Hematopoietic multipotent progenitor cell treated with erythropoietin and hydrocortisone succinate and interleukin-3 and kit ligand, for 17 days (in vitro differentiated cells): ENCODE measurements at regions not wholly inside any gene's neighbourhood (a gene's known extent, or its start where the extent isn't known, plus 50 kb on each side); places are given as distances from the start of the nearest gene placed in this dataset.

ENCODE experiments used
- DNase-seq: peaks from one replicate; pipeline ENCODE4 v3.0.0-alpha.2; 2015; ENCODE audit warnings: low spot score

GRCh38 chr6:164294047-164294784 is 879.7 kb downstream of the QKI start:
- DNase-seq, result no peak

DNA sequence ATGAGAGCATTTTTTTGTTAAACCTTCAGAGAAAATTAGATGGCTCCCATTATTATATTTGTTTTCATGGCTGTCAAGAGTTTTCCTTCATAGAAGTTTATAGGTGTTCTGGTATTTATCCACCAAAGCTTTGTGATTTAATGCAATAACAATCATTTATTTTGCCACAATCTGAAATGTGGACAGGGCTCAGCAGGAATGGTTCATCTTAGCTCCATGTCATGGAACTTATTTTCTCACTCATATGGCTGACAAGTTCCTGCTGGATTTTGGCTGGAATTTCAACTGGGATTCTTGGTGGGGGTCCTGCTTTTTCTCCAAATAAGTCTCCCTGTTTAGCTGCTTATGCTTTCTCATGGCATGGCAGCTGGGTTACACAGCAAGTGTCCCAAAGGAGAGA is 876.7 kb downstream of the QKI start:
- DNase-seq, result no peak

DNA sequence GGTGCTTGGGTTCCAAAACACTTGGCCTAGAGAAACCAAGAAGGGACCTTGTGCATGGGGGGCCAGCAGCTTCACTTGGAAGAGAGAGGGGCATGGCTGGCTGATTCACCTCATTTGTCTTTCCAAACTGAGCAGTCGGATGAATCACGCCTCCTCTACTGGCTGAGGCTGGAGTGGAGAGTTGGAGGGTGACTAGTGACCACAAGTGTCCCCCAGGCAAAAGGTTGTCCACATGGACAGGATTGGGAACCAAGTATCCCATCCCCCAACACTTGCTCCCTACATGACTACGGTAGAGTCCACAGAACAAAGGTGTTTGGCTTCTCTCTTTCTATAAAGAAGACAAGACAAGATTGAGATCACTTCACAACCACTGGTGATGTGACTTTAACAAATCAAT is 875.6 kb downstream of the QKI start:
- DNase-seq, result no peak

- no peak for DNase-seq
Measured at GRCh38 chr6:164286011-164286410, 871.5 kb downstream of the QKI start.

DNA sequence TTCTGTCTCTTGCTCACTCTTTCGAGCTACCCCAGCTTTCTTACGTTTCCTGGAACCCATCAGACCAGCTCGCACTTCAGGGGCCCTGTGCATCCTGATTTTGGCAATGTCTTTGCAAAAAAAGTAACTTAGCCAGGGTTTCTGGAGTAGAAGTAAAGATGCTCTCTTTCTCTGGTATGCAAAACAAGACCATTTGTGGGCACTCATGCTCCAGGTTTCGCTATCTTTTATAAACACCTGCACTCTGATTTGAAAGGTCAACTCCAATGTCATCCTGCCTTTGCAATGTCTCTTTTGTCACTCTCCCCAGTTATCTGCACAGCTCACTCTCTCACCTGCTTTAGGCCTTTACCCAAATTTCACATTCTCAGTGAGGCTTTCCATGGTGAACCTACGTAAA is 869.1 kb downstream of the QKI start:
- DNase-seq, result no peak

GRCh38 chr6:164276211-164276610 is 861.7 kb downstream of the QKI start:
- DNase-seq, result no peak

GRCh38 chr6:164275773-164276172 is 861.3 kb downstream of the QKI start:
- no peak for DNase-seq

- no peak for DNase-seq
Measured at GRCh38 chr6:164274493-164274892, 860.0 kb downstream of the QKI start.

DNA sequence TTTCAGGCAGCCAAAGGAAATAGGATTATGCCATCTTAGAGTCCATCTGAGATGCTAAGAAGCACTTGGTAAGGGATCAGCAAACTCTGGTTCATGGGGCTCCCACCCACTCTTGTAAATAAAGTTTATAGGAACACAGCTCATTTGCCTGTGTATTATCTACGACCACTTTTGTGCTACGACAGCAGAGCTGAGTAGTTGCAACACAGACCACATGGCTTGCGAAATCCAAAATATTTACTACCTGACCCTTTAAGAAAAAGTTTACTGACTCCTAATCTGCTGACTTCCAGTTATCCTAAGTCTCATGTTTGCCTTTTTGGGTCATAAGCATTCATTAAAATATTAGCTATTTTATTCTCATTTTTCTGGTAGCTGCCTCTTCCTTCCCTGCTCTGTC is 859.0 kb downstream of the QKI start:
- DNase-seq, result no peak

DNA sequence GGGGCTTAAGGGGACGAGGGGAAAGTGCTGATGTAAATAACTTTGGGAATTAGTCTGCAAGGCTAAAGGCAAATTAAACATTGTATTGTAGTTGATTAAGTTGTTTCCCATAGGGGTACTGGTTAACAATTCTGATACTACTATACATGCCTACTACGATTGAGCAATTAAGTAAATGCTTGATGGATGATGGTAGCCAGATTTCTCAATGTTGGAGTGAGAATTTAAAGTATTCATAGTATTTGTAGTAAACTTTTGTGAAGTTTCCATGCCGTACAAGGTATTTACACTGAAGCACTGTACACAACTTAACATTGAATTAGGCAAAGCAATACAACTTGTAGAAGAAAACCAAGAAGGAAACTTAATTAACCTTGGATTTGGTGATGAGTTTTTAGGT is 852.3 kb downstream of the QKI start:
- no peak for DNase-seq

GRCh38 chr6:164262348-164262747 is 847.8 kb downstream of the QKI start:
- no peak for DNase-seq

- no peak for DNase-seq
Measured at GRCh38 chr6:164258421-164258820, 843.9 kb downstream of the QKI start.

DNA sequence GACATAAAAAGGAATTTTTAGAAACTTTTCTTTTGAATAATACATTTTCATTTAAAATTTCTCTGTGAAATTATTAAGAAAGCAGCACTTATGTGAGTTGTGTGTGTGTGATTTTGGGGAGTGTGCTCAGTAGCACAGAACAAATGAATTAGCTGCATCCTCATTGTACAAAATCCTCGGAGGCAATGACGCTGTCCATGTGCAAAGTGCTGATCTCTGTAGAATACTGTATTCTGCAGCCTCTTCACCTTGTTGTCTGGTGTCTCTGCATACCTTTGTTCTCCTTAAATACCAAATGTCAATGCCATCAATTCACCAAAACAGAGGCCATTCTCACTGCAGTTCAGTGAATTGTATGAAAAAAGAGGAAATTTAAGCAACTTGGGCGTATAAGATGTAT is 838.4 kb downstream of the QKI start:
- no peak for DNase-seq

DNA sequence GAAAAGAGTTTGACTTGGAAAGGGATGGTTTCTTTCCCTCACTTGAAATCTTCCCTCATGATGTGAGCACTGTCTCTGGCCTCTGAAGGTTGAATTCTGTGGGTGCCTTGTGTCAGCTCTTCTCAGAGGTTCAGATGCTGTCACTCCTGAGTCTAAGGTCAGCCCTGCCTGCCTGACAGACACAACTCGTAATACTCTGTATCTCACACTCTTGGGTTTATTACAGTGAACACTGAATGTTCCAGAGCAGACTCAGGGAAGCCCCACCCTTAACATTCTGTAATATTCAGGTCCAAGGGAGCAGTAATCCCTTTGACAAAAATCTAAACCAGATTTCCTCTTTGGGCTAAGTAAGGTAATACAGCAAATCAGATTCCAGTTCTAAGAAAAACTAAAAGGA is 837.8 kb downstream of the QKI start:
- DNase-seq, result no peak

DNA sequence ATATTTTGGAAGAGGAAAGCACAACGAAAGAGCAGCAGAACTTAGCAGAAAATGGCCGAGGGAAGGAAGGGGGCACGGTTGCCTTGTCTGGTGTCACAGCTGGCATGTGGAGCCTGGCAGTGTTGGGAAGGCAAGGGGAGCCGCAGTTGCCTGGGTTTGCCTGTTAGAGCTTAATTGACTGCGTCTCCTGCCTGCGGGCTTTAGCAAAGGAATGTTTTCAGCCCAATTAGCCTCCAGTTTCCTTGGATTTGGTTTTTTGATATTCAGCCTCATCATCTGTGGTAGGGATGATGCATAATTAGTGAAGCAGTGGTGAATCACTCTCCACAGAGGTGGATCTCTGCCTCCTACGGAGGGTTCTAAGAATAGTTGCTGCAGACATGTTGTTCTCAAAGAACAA is 832.6 kb downstream of the QKI start:
- no peak for DNase-seq

DNA sequence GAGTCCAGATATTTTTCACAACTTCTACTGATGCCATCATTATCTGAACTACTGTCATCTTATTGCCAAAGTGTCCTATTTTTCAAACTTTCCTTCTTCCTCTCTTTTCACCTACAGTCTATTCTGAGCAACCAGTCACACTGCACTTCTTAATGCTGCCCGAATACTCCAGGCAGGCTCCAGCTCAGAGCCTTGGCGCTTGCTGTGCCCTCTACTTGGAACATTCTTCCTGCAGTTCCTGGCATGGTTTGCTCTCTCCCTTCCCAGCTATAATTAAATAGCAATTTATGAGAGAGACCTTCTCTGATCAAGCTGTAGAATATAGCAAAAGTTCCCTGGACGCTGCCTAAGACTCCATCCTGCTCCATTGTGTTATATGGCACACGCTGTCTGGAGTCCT is 831.6 kb downstream of the QKI start:
- DNase-seq, result no peak

- no peak for DNase-seq
Measured at GRCh38 chr6:164243949-164244348, 829.4 kb downstream of the QKI start.

- no peak for DNase-seq
Measured at GRCh38 chr6:164243012-164243610, 828.6 kb downstream of the QKI start.

DNA sequence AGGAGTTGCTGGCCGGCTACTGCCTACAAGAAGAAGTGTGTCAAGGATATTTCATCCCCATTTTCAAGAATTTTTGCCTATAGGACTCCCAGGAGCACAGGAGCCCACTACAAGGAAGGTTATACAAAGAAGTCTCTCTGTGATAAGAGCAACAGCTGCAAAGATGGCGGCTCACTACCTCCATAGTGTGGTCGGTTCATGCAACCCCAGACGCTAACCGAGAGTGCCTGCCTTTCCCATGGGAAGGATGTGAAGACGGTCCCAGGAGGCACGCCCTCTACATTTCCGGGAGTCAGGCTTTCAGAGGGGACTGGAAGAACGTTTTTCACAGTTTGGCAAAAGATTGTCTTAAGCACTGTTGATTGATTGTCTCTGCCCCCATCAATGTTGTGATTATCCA is 816.3 kb downstream of the QKI start:
- DNase-seq, result no peak

DNA sequence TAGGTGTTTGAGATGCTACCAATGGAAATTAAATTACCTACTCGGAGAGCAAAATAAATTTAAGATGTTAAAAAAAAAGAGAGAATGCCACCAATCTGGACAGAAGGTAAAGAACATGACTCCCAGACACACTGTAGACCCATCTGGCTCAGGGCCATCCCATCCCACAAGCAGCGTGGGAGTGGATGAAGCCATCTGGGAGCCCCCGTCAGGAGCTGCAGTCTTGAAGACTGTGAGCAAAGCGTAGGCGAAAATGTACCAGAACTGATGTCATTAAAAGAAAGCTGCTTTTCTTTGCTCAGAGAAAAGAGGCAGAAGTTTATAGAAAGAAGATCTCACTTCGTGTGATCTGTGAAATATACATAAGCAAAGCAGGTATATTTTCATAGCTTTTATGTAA is 815.7 kb downstream of the QKI start:
- DNase-seq, result no peak

GRCh38 chr6:164229716-164230115 is 815.2 kb downstream of the QKI start:
- no peak for DNase-seq

DNA sequence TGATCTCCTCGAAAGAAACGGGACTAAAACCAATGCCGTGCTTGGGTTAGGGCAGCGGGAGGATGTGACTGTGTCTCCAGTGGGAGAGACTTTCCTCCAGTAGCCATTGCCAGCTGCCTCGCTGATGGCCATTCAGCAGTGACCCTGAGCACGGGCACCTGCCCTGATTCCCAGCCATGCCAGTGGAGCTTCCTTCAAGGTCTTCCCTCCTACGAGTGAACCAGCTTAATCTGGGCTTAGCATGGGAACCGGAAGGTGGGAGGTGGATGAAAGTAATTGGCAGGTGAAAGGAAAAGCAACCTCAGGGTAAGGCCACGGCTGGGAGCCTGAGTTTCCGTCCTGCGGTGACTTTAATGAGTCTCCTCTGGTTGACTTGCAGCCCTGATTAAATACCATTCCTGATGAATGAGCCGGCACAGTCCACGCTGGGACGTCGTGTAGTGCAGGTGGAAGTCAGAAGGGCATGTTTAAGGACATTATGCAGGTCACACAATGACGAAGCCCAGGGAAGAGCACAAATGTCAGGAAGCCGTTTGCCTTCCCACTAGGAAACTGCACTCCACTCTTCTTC is 813.5 kb downstream of the QKI start:
- no peak for DNase-seq

GRCh38 chr6:164216839-164217238 is 802.3 kb downstream of the QKI start:
- DNase-seq, result no peak

DNA sequence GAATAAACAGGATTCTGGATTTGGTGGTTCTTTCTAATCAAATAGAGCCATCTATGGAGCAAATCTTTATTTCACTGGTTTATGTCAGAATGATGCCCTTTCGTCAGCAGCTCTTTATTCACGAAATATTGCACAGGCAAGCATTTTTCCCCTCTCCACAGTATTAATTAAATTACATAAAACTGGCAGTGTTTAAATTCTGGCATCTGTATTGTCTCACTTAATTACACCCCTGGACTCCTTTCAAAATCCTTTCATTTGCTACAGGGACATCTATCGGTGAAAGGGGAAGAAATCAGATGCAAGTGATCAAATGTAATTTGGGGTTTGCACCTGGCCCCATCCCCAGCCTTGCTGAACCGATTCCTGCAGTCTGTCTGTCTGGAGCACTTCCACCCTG is 801.9 kb downstream of the QKI start:
- DNase-seq, result no peak
